ENCODE measurements at regions not wholly inside any gene's neighbourhood (a gene's known extent, or its start where the extent isn't known, plus 50 kb on each side); places are given as distances from the start of the nearest gene placed in this dataset.
"Not testable (repeated sequence)": the region's sequence is repeated elsewhere in the genome, so short reads cannot be mapped to it uniquely, and the experiment has no call there.

GRCh38 chr1:88571506-88571905 lies 112.6 kb upstream of the PKN2 start:
- no peaks in the 10 kb centered on the region for H3K36me3 Mint-ChIP-seq
- H3K27me3 Mint-ChIP-seq: peaks cover 2% of the 10 kb centered on the region
- H3K4me3 Mint-ChIP-seq: no peak overlapping the region
- no peaks in the 10 kb centered on the region for H3K4me1 Mint-ChIP-seq (ENCODE audit: low read depth)
- ChIA-PET CTCF (no interaction called here), POLR2A (no interaction called here)
- DNase-seq: no peak
- H3K27ac Mint-ChIP-seq: no peak overlapping the region
- intact Hi-C loops (cut with micrococcal nuclease): no loop called here
- no peaks in the 10 kb centered on the region for H3K9me3 Mint-ChIP-seq

- H3K27me3 Mint-ChIP-seq: peaks cover 25% of the 10 kb centered on the region
- POLR2A ChIA-PET: interaction anchor here (0.6 kb wide), 1 partner anchor 43 kb away, joined by 3 read pairs; no protein-coding TSS in a partner anchor
- no peaks in the 10 kb centered on the region for H3K4me1 Mint-ChIP-seq (ENCODE audit: low read depth)
- no peak overlapping the region for H3K27ac Mint-ChIP-seq
- no peak overlapping the region for H3K4me3 Mint-ChIP-seq
- no peak for DNase-seq
- intact Hi-C loops (cut with micrococcal nuclease): no loop called here
- no peaks in the 10 kb centered on the region for H3K36me3 Mint-ChIP-seq
- H3K9me3 Mint-ChIP-seq: no peaks in the 10 kb centered on the region
- CTCF ChIA-PET: no interaction called here
Observed at GRCh38 chr1:88579598-88579997, 104.5 kb upstream of the PKN2 start.

GRCh38 chr1:88581703-88582102 lies 102.4 kb upstream of the PKN2 start:
- no peak for DNase-seq
- H3K27me3 Mint-ChIP-seq: peaks cover 26% of the 10 kb centered on the region

GRCh38 chr1:88593358-88593757 lies 90.7 kb upstream of the PKN2 start:
- Mint-ChIP-seq H3K27me3 (peaks cover 2% of the 10 kb centered on the region), H3K9me3 (peaks cover 12% of the 10 kb centered on the region), H3K36me3 (no peaks in the 10 kb centered on the region), H3K27ac (no peak overlapping the region), H3K4me1 (ENCODE audit: low read depth) (no peaks in the 10 kb centered on the region), H3K4me3 (no peak overlapping the region)
- POLR2A ChIA-PET: no interaction called here
- CTCF ChIA-PET: interaction anchor here (1.8 kb wide), 1 partner anchor 413 kb away, joined by 11 read pairs; no protein-coding TSS in a partner anchor
- intact Hi-C loops (cut with micrococcal nuclease): no loop called here
- DNase-seq: no peak

More at GRCh38 chr1:88581703-88582102, 102.4 kb upstream of the PKN2 start:
- no peaks in the 10 kb centered on the region for H3K4me1 Mint-ChIP-seq (ENCODE audit: low read depth)
- POLR2A ChIA-PET: no interaction called here
- no peaks in the 10 kb centered on the region for H3K36me3 Mint-ChIP-seq
- no peaks in the 10 kb centered on the region for H3K9me3 Mint-ChIP-seq
- no peak overlapping the region for H3K4me3 Mint-ChIP-seq
- intact Hi-C loops (cut with micrococcal nuclease): no loop called here
- CTCF ChIA-PET: no interaction called here
- no peak overlapping the region for H3K27ac Mint-ChIP-seq

- Mint-ChIP-seq H3K4me3 (no peak overlapping the region), H3K27ac (no peak overlapping the region), H3K27me3 (peaks cover 2% of the 10 kb centered on the region), H3K4me1 (ENCODE audit: low read depth) (no peaks in the 10 kb centered on the region), H3K9me3 (peaks cover 13% of the 10 kb centered on the region), H3K36me3 (no peaks in the 10 kb centered on the region)
- CTCF ChIA-PET: interaction anchor here (1.0 kb wide), 1 partner anchor 415 kb away, joined by 4 read pairs; no protein-coding TSS in a partner anchor
- intact Hi-C loops (cut with micrococcal nuclease): loop anchor here (1.0 kb wide), 1 partner anchor 415 kb away; no protein-coding TSS in a partner anchor
- no peak for DNase-seq
- POLR2A ChIA-PET: no interaction called here
Observed at GRCh38 chr1:88595355-88596002, 88.6 kb upstream of the PKN2 start.

- CTCF ChIA-PET; POLR2A ChIA-PET; H3K4me1 Mint-ChIP-seq (ENCODE audit: low read depth); H3K36me3 Mint-ChIP-seq; H3K27ac Mint-ChIP-seq; intact Hi-C loops (cut with micrococcal nuclease); H3K27me3 Mint-ChIP-seq; H3K4me3 Mint-ChIP-seq; DNase-seq: not testable (repeated sequence)
- peaks cover 13% of the 10 kb centered on the region for H3K9me3 Mint-ChIP-seq
Observed at GRCh38 chr1:88597973-88598372, 86.1 kb upstream of the PKN2 start.

- no peaks in the 10 kb centered on the region for H3K9me3 Mint-ChIP-seq
- no peak for DNase-seq
- ChIA-PET CTCF (interaction anchor here (0.8 to 1.5 kb wide), 2 partner anchors 17 to 226 kb away, joined by 3 read pairs; no protein-coding TSS in a partner anchor), POLR2A (no interaction called here)
- H3K4me3 Mint-ChIP-seq: no peak overlapping the region
- no peak overlapping the region for H3K27ac Mint-ChIP-seq
- H3K36me3 Mint-ChIP-seq: no peaks in the 10 kb centered on the region
- no peaks in the 10 kb centered on the region for H3K4me1 Mint-ChIP-seq (ENCODE audit: low read depth)
- intact Hi-C loops (cut with micrococcal nuclease): no loop called here
- peaks cover 2% of the 10 kb centered on the region for H3K27me3 Mint-ChIP-seq
Observed at GRCh38 chr1:88608139-88608943, 75.7 kb upstream of the PKN2 start.

- ChIA-PET POLR2A (no interaction called here), CTCF (interaction anchor here (0.8 to 1.5 kb wide), 2 partner anchors 17 to 225 kb away, joined by 3 read pairs; no protein-coding TSS in a partner anchor)
- H3K27ac Mint-ChIP-seq: no peak overlapping the region
- H3K36me3 Mint-ChIP-seq: no peaks in the 10 kb centered on the region
- no peaks in the 10 kb centered on the region for H3K4me1 Mint-ChIP-seq (ENCODE audit: low read depth)
- no peaks in the 10 kb centered on the region for H3K27me3 Mint-ChIP-seq
- H3K9me3 Mint-ChIP-seq: no peaks in the 10 kb centered on the region
- no peak overlapping the region for H3K4me3 Mint-ChIP-seq
- intact Hi-C loops (cut with micrococcal nuclease): no loop called here
- DNase-seq: no peak
Observed at GRCh38 chr1:88609051-88609450, 75.0 kb upstream of the PKN2 start.

- Mint-ChIP-seq H3K4me3 (no peak overlapping the region), H3K9me3 (no peaks in the 10 kb centered on the region), H3K36me3 (no peaks in the 10 kb centered on the region), H3K4me1 (ENCODE audit: low read depth) (no peaks in the 10 kb centered on the region), H3K27me3 (peaks cover 3% of the 10 kb centered on the region), H3K27ac (no peak overlapping the region)
- ChIA-PET CTCF (no interaction called here), POLR2A (no interaction called here)
- no peak for DNase-seq
- intact Hi-C loops (cut with micrococcal nuclease): no loop called here
Observed at GRCh38 chr1:88610687-88611086, 73.4 kb upstream of the PKN2 start.

GRCh38 chr1:88612292-88612691 lies 71.8 kb upstream of the PKN2 start:
- no peaks in the 10 kb centered on the region for H3K4me1 Mint-ChIP-seq (ENCODE audit: low read depth)
- no peak overlapping the region for H3K4me3 Mint-ChIP-seq
- H3K36me3 Mint-ChIP-seq: peaks cover 2% of the 10 kb centered on the region
- no peak overlapping the region for H3K27ac Mint-ChIP-seq
- peaks cover 2% of the 10 kb centered on the region for H3K9me3 Mint-ChIP-seq
- POLR2A ChIA-PET: no interaction called here
- DNase-seq: no peak
- peaks cover 3% of the 10 kb centered on the region for H3K27me3 Mint-ChIP-seq
- intact Hi-C loops (cut with micrococcal nuclease): no loop called here
- CTCF ChIA-PET: no interaction called here

GRCh38 chr1:88612773-88613172 lies 71.3 kb upstream of the PKN2 start:
- intact Hi-C loops (cut with micrococcal nuclease): no loop called here
- no peak overlapping the region for H3K4me3 Mint-ChIP-seq
- no peaks in the 10 kb centered on the region for H3K4me1 Mint-ChIP-seq (ENCODE audit: low read depth)
- CTCF ChIA-PET: no interaction called here
- POLR2A ChIA-PET: no interaction called here
- H3K9me3 Mint-ChIP-seq: peaks cover 7% of the 10 kb centered on the region
- DNase-seq: no peak
- peaks cover 3% of the 10 kb centered on the region for H3K27me3 Mint-ChIP-seq
- no peak overlapping the region for H3K27ac Mint-ChIP-seq
- peaks cover 4% of the 10 kb centered on the region for H3K36me3 Mint-ChIP-seq

- peaks cover 26% of the 10 kb centered on the region for H3K9me3 Mint-ChIP-seq
- H3K27ac Mint-ChIP-seq: no peak overlapping the region
- DNase-seq: no peak
- H3K4me3 Mint-ChIP-seq: no peak overlapping the region
- ChIA-PET POLR2A (no interaction called here), CTCF (no interaction called here)
- H3K27me3 Mint-ChIP-seq: peaks cover 16% of the 10 kb centered on the region
- H3K36me3 Mint-ChIP-seq: peaks cover 9% of the 10 kb centered on the region
- intact Hi-C loops (cut with micrococcal nuclease): no loop called here
- H3K4me1 Mint-ChIP-seq (ENCODE audit: low read depth): no peaks in the 10 kb centered on the region
Observed at GRCh38 chr1:88618331-88618730, 65.7 kb upstream of the PKN2 start.

- POLR2A ChIA-PET; H3K27ac Mint-ChIP-seq; H3K4me1 Mint-ChIP-seq (ENCODE audit: low read depth); CTCF ChIA-PET; H3K4me3 Mint-ChIP-seq; intact Hi-C loops (cut with micrococcal nuclease); H3K36me3 Mint-ChIP-seq; DNase-seq: not testable (repeated sequence)
- Mint-ChIP-seq H3K9me3 (peaks cover 16% of the 10 kb centered on the region), H3K27me3 (peaks cover 13% of the 10 kb centered on the region)
Observed at GRCh38 chr1:88623101-88623500, 61.0 kb upstream of the PKN2 start.

Measured in activated CD4-positive, alpha-beta memory T cell treated with anti-CD3 and anti-CD28 coated beads for 36 hours (primary cell).